GM23248 (cell line): ENCODE measurements at regions not wholly inside any gene's neighbourhood (a gene's known extent, or its start where the extent isn't known, plus 50 kb on each side); places are given as distances from the start of the nearest gene placed in this dataset.

Experiments used
- DNase-seq: peaks from one replicate; pipeline ENCODE4 v3.0.0-alpha.2; 2015
- H2AFZ ChIP-seq: fragments of 200-600 bp; sonication (generic); 2 replicates; pipeline ENCODE4 v1.6.1; 2016; ENCODE audit warnings: antibody characterized with exemption
- H3F3A ChIP-seq: fragments of 200-600 bp; sonication (generic); 2 replicates; pipeline ENCODE4 v1.6.1; 2016; ENCODE audit warnings: mild to moderate bottlenecking, antibody characterized with exemption, mixed run types; ENCODE audit not compliant: insufficient read depth
- H3K27ac ChIP-seq: fragments of 200-600 bp; sonication (generic); 2 replicates; pipeline ENCODE4 v1.5.1; 2016; ENCODE audit warnings: mild to moderate bottlenecking
- H3K27me3 ChIP-seq: fragments of 200-600 bp; sonication (generic); replicated peaks from 2 replicates; pipeline ENCODE4 v1.6.1; 2016; ENCODE audit warnings: mild to moderate bottlenecking; ENCODE audit not compliant: insufficient read depth
- H3K36me3 ChIP-seq: fragments of 200-600 bp; sonication (generic); 2 replicates; pipeline ENCODE4 v1.6.1; 2016; ENCODE audit warnings: low read depth, mild to moderate bottlenecking
- H3K4me1 ChIP-seq: fragments of 200-600 bp; sonication (generic); 2 replicates; pipeline ENCODE4 v1.6.1; 2016; ENCODE audit warnings: mild to moderate bottlenecking; ENCODE audit not compliant: insufficient read depth
- H3K4me2 ChIP-seq: fragments of 200-600 bp; sonication (generic); one replicate; pipeline ENCODE4 v1.6.1; 2016; ENCODE audit warnings: mild to moderate bottlenecking; ENCODE audit not compliant: unreplicated experiment
- H3K4me3 ChIP-seq: fragments of 200-600 bp; sonication (generic); 2 replicates; pipeline ENCODE4 v1.5.1; 2016; ENCODE audit warnings: mild to moderate bottlenecking
- H3K79me2 ChIP-seq: fragments of 200-600 bp; sonication (generic); 2 replicates; pipeline ENCODE4 v1.6.1; 2016; ENCODE audit warnings: mild to moderate bottlenecking; ENCODE audit not compliant: insufficient read depth
- H3K9ac ChIP-seq: fragments of 200-600 bp; sonication (generic); 2 replicates; pipeline ENCODE4 v1.6.1; 2016; ENCODE audit warnings: mild to moderate bottlenecking
- H3K9me2 ChIP-seq: fragments of 200-600 bp; sonication (generic); 2 replicates; pipeline ENCODE4 v1.6.1; 2016; ENCODE audit warnings: mixed run types, mild to moderate bottlenecking, moderate library complexity; ENCODE audit not compliant: insufficient read depth
- H3K9me3 ChIP-seq: fragments of 200-600 bp; sonication (generic); one replicate; pipeline ENCODE4 v1.6.1; 2017; ENCODE audit warnings: low read depth
- H4K20me1 ChIP-seq: fragments of 200-600 bp; sonication (generic); 2 replicates; pipeline ENCODE4 v1.6.0; 2016; ENCODE audit not compliant: insufficient read depth
- EZH2 ChIP-seq: fragments of 200-600 bp; sonication (generic); IDR thresholded peaks from 2 replicates; pipeline ENCODE4 v1.6.1; 2018; ENCODE audit warnings: antibody characterized with exemption, mild to moderate bottlenecking; ENCODE audit not compliant: insufficient read depth, poor library complexity, severe bottlenecking
- EZH2phosphoT487 ChIP-seq: fragments of 200-600 bp; sonication (generic); IDR thresholded peaks from 2 replicates; pipeline ENCODE4 v1.6.1; 2018; ENCODE audit warnings: antibody characterized with exemption, moderate library complexity, mild to moderate bottlenecking, low read depth; ENCODE audit not compliant: insufficient read depth
- WGBS, 2 experiments: methylation state at CpG; one replicate each; pipeline ENCODE4 v1.1.6; 2015 to 2017; ENCODE audit warnings: low lambda C conversion rate in 2 of 2, low coverage in 1 of 2; ENCODE audit errors: missing lambda C conversion rate in 2 of 2; 5-methylcytosine and 5-hydroxymethylcytosine counted together
- in situ Hi-C: fragments of 300-500 bp; cut with MboI; formaldehyde crosslinking; loops from 2 replicates; pipeline ENCODE4 v1.15.0; 2020

GRCh38 chr6:17202526-17202925 lies 78.6 kb upstream of the RBM24 start:
- H3K9me2 ChIP-seq = no peaks in the 10 kb centered on the region
- in situ Hi-C loops = no loop called here
- no peak overlapping the region for H3K4me2 ChIP-seq
- H3F3A ChIP-seq = no peaks in the 10 kb centered on the region
- H3K9me3 ChIP-seq = no peaks in the 10 kb centered on the region
- H3K27me3 ChIP-seq = no peaks in the 10 kb centered on the region
- TF ChIP-seq EZH2phosphoT487 (no peak), EZH2 (no peak)
- 67 to 76% methylated on average over 7 of the region's 7 CpGs for WGBS, 2 experiments
- no peaks in the 10 kb centered on the region for H3K36me3 ChIP-seq
- no peak for DNase-seq
- H3K79me2 ChIP-seq = no peaks in the 10 kb centered on the region
- H4K20me1 ChIP-seq = no peaks in the 10 kb centered on the region
- no peak overlapping the region for H3K27ac ChIP-seq
- no peak overlapping the region for H3K4me3 ChIP-seq
- no peak overlapping the region for H2AFZ ChIP-seq
- no peak overlapping the region for H3K9ac ChIP-seq
- H3K4me1 ChIP-seq = no peaks in the 10 kb centered on the region

- Histone ChIP-seq H3K9me2 (no peaks in the 10 kb centered on the region), H3K79me2 (no peaks in the 10 kb centered on the region), H3K4me2 (no peak overlapping the region), H3K36me3 (no peaks in the 10 kb centered on the region), H4K20me1 (no peaks in the 10 kb centered on the region), H3K27ac (no peak overlapping the region), H3K9ac (no peak overlapping the region), H3K9me3 (no peaks in the 10 kb centered on the region), H3K4me1 (no peaks in the 10 kb centered on the region), H3F3A (no peaks in the 10 kb centered on the region), H3K4me3 (no peak overlapping the region), H2AFZ (no peak overlapping the region), H3K27me3 (no peaks in the 10 kb centered on the region)
- in situ Hi-C loops = no loop called here
- no peak for TF ChIP-seq EZH2
- no peak for TF ChIP-seq EZH2phosphoT487
- no peak for DNase-seq
- 79 to 86% methylated on average over 1 of the region's 1 CpG for WGBS, 2 experiments
Measured at GRCh38 chr6:17204533-17204932, 76.6 kb upstream of the RBM24 start.

GRCh38 chr6:17206566-17207072 lies 74.5 kb upstream of the RBM24 start:
- H4K20me1 ChIP-seq = no peaks in the 10 kb centered on the region
- H3F3A ChIP-seq = no peaks in the 10 kb centered on the region
- no peaks in the 10 kb centered on the region for H3K9me2 ChIP-seq
- no peak overlapping the region for H3K4me3 ChIP-seq
- no peak for DNase-seq
- TF ChIP-seq EZH2 (no peak), EZH2phosphoT487 (no peak)
- WGBS, 2 experiments = 92 to 96% methylated on average over 10 to 22 of the region's 22 CpGs
- H3K27me3 ChIP-seq = no peaks in the 10 kb centered on the region
- H3K9me3 ChIP-seq = no peaks in the 10 kb centered on the region
- no peaks in the 10 kb centered on the region for H3K79me2 ChIP-seq
- no peaks in the 10 kb centered on the region for H3K36me3 ChIP-seq
- no peak overlapping the region for H3K9ac ChIP-seq
- H3K27ac ChIP-seq = no peak overlapping the region
- in situ Hi-C loops = no loop called here
- H3K4me2 ChIP-seq = no peak overlapping the region
- H3K4me1 ChIP-seq = no peaks in the 10 kb centered on the region
- no peak overlapping the region for H2AFZ ChIP-seq

GRCh38 chr6:17207281-17207680 lies 73.9 kb upstream of the RBM24 start:
- 40% methylated on average over 2 of the region's 2 CpGs for WGBS, 2 experiments

GRCh38 chr6:17210683-17211082 lies 70.5 kb upstream of the RBM24 start:
- Histone ChIP-seq H3K4me2 (no peak overlapping the region), H3K9me2 (no peaks in the 10 kb centered on the region), H3K9me3 (no peaks in the 10 kb centered on the region), H3K27ac (no peak overlapping the region), H2AFZ (no peak overlapping the region), H3K4me3 (no peak overlapping the region), H3K79me2 (no peaks in the 10 kb centered on the region), H3K9ac (no peak overlapping the region), H3K4me1 (peaks cover 8% of the 10 kb centered on the region; the same call in 1 of the 2 replicates), H3K36me3 (no peaks in the 10 kb centered on the region), H3F3A (no peaks in the 10 kb centered on the region), H3K27me3 (no peaks in the 10 kb centered on the region), H4K20me1 (no peaks in the 10 kb centered on the region)
- in situ Hi-C loops = no loop called here
- WGBS, 2 experiments = 73 to 84% methylated on average over 3 of the region's 3 CpGs
- TF ChIP-seq EZH2 (no peak), EZH2phosphoT487 (no peak)
- DNase-seq = no peak

More at GRCh38 chr6:17207281-17207680, 73.9 kb upstream of the RBM24 start:
- Histone ChIP-seq H3K9ac (no peak overlapping the region), H3F3A (no peaks in the 10 kb centered on the region), H3K36me3 (no peaks in the 10 kb centered on the region), H3K9me2 (no peaks in the 10 kb centered on the region), H3K27me3 (no peaks in the 10 kb centered on the region), H3K27ac (no peak overlapping the region), H2AFZ (no peak overlapping the region), H4K20me1 (no peaks in the 10 kb centered on the region), H3K9me3 (no peaks in the 10 kb centered on the region), H3K4me2 (no peak overlapping the region), H3K79me2 (no peaks in the 10 kb centered on the region), H3K4me1 (peaks cover 1% of the 10 kb centered on the region; the same call in 1 of the 2 replicates), H3K4me3 (no peak overlapping the region)
- TF ChIP-seq EZH2phosphoT487 (no peak), EZH2 (no peak)
- no peak for DNase-seq
- in situ Hi-C loops = no loop called here
